CD4-positive, alpha-beta T cell treated with Interleukin-4 for 1 hour (primary cell): ENCODE measurements at regions not wholly inside any gene's neighbourhood (a gene's known extent, or its start where the extent isn't known, plus 50 kb on each side); places are given as distances from the start of the nearest gene placed in this dataset.

Source experiments
- DNase-seq, 2 donors: peaks; one replicate each; pipeline ENCODE4 v3.0.0-alpha.2; 2020 to 2022

DNA sequence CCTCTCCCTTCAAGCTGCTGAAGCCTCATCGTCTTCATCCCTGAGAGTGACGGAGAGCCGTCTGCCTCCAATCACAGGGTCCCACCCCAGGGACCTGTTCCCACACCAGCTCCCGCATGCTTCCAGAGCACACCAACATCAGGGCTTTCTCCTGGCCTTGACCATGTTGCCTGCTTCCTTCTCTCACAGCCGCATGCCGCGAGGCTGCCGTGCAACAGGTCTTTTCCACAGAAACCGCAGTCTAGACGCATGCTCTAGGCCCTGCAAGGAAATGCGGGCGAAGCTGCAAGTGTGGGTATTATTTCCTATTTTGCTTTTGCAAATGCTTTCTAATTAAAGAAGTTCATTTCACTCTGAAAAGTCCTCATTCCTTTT is 277.8 kb downstream of the EIPR1 start:
- DNase-seq, result no peak

DNA sequence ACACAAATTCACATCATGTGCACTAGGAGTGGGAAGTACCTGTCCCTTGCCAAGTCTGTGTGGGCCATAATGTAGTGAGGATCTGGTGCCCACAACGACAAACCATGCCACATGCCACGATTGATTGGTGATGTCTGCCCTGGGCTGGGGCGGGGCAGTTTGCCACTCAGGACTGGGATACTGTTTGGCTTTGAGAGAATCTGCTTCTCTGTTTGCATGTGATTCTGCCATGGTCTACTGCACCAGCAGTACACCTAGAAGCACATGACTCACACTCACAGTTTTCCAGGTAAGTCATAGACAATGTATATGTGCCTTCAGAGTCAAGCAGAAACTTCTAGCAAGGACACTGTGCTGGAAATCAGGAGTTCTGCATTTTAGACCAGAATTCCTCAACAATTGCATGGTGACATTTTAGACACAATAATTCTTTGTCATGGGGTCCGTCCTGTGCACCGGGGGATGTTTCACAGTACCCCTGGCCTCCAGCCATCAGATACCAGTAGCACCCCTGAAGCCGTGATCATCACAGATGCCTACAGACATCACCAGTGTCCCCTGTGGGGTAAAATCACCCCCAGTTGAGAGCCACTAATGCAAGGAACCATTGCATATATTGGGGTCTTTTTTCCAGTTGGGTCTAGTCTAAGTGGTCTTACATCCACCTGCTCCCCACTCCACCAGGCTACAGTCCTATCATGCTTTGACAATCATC is 278.3 kb downstream of the EIPR1 start:
- no peak for DNase-seq

DNA sequence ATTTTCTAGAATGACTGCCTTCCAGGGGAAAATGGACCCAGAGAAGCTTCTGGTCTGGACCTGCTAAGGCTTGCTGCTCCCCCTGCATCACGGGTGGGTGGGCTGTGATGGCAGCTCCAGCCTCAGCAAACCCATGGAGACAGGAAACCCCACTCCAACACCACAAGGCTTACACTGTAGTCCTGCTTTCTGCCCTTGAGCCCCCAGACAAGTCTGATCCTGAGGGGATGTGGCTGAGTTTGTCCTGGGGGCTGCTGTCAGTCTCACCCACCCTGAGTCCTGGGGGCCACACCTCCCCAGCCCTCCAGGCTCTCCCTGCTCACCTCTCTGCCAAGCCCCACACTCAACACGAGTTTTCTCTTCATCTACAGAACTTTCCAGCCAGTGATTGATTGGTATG is 279.4 kb downstream of the EIPR1 start:
- no peak for DNase-seq

DNA sequence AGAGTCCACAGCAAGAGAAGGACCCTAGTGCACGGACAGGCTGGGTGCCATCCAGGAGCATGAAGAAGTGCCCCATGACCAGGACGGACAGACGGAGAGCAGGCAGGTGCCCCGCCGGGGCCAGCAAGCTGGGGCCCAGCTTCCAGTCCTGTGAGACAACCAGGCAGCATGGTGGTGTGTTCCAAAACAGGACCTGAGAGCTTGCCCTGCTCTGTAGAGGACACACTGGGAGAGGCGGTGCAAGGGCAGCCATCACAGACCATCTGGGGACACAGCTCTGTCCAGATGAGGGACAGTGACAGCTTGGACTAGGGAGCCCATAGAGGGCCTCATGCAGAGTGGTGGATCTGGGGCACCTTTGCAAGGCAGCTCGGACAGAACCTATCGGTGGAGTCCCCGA is 279.8 kb downstream of the EIPR1 start:
- DNase-seq, result no peak

DNA sequence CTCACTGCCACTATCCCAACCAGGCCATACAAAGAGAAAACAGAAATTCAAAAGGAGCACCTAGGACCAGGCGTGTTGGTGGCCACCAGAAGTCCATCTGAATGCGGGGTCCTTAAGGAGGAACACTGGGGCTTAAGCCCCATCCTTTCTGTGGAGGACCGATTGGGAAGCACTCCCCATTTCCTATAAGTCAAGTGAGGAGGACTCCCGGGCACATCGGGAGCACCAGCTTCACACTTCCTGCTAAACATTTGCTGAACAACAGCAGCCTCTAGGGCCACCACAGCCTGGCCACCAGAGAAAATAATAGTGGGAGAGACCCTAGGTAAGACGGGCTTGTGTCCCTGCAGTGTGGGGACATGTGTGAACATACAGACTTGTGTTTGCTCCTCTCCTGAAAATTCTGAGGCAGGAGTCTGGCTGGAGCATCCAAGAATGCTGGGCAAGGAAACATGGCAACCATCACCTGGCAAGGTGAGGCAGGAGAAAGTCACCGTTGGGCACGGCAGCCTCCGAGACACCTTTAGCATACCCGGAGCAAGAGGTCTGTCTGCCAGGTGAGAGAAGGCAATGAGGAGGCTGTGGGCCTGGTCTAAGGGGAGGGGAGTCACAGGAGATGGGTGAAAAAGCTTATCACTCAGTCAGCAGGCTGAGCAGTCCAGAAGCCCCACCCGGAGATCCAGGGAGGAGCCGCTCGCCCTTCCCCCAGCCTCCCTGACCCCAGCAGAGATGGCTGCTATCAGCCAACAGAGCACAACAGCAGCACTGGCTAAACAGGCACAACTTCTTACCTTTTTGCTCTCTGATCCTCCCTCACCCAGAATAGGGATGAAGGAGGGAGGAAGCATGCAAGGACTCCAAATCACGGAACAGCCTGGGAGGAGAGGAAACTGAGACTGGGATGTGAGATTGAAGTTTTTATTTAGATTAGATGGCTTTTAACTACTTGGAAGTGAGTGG is 282.3 kb downstream of the EIPR1 start:
- DNase-seq, result no peak

DNA sequence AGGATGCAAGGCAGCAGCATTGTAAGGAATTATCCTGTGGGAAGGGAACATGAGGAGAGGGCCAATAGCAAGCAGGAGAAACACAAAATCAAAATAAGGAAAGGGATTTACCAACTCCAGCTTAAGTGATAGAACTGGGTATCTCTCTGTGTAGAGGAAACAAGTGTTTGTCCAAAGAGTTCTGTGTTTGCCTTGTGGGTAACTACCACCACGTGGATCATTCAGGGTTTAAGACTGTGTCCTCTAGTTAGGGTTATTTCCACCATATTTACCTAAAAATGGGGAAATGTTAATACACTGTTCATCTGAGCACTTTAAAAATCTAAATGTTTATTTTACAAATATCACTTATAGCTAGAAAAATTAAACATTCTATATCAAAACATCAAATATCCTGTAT is 283.3 kb downstream of the EIPR1 start:
- no peak for DNase-seq

DNA sequence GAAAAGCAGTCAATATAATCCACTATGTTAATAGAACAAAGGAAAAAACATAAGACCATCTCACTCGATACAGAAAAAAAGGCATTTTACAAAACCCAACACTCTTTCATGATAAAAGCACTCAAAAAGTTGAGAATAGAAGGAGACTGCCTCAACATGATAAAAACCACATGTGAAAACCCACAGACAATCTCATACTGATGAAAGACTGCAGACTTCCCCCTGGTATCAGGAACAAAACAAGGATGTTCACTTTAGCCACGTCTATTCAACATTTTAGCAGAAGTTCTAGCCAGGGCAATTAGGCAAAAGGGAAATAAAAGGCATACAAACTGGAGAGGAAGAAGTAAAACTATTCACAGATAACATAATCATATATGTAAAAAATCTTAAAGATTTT is 285.9 kb downstream of the EIPR1 start:
- DNase-seq, result no peak

DNA sequence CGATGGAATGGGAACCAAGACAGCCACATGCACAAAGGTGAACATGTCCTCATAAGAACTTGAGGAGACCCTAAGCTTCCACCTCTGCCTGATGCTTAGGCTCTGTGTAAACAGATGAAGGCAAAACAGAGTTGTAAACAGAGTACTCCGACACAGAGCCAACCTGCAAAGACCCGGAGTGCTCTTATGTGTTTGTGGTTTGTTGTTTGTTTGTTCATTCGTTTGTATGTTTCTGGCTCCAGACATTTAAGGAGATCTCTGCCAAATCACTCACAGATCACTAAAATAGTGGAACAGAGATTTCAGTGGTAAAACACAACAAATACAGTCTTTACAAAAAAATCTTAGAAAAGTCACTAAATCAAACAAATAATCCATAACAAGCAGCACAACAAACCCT is 294.9 kb downstream of the EIPR1 start:
- DNase-seq, result no peak

DNA sequence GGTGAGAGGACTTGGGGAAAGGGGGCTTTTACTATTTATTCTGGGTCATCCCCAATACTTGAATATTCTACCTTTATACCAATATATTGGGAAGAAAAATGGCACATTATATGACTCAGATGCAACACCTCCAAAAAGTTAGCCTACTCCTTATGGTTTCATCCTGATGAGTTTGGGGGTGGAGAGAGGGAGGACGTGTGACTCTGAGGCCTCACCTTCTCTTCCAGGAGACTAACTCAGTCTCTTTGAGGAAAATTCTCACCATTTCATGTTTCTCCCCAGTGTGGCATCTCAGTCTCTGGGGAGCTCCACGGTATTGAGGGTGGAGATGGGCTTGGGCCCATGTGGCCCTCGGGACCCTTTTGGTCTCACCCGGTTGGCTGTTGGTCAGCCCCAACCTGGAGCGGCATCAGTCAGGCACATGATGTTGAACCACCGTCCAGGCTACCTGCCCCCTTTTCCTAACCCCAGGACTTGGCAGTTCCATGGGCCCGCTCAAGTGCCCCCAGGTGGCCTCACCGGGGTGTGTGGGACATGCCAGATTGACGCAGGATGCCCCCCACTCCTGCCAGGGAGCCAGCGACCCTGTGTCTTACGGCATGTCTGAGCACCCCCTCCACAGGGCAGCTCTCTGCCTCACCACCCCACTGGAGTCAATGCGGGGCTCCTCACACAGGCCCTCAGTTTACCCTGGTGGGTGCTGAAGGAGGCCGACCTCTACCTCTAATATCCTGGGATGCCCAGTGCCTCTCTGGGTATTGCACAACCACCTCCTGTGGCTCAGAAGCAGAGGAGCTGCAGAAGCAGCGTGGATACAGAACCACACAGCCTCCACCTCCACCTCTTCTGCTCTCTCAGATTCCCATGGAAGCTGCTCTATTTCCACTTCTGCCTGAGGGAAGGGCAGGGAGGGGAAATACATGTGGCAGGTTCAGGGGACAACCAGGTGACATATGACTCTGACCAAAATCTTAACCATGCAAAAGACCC is 297.4 kb downstream of the EIPR1 start:
- no peak for DNase-seq

DNA sequence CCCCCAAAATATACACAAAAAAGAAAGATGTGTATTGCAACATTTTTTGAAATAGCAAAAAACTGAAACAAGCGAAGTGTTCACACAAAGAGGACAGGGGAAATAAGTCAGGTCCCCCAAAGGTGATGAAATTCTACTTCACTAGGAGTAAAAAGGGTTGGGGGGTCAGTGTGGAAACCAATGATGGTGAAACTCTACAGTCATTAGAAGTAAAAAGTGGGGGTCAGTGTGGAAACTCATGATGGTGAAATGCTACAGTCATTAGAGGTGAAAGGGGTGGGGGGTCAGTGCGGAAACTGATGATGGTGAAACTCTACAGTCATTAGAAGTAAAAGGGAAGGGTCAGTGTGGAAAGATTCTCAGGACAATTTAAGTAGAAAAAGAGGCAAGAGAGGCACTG is 298.2 kb downstream of the EIPR1 start:
- no peak for DNase-seq

DNA sequence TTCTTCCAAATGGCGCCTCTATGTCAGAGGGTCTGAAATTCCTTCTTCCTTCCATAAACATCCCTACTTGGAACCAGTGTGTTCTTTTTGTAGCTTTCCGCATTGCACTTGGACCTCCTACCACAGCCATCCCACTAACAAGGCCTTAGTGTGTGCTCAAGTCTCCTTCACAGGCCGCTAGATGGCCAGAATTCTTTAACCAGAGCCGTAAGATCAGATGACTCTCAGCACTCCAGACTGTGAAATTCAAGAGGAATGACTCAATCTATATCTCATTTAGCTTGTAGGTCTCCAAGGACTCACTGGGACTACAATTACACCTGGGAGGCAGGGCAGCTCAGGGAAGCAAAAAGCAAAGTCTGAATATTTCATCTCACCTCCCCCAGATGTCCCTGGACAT is 298.9 kb downstream of the EIPR1 start:
- DNase-seq, result no peak

DNA sequence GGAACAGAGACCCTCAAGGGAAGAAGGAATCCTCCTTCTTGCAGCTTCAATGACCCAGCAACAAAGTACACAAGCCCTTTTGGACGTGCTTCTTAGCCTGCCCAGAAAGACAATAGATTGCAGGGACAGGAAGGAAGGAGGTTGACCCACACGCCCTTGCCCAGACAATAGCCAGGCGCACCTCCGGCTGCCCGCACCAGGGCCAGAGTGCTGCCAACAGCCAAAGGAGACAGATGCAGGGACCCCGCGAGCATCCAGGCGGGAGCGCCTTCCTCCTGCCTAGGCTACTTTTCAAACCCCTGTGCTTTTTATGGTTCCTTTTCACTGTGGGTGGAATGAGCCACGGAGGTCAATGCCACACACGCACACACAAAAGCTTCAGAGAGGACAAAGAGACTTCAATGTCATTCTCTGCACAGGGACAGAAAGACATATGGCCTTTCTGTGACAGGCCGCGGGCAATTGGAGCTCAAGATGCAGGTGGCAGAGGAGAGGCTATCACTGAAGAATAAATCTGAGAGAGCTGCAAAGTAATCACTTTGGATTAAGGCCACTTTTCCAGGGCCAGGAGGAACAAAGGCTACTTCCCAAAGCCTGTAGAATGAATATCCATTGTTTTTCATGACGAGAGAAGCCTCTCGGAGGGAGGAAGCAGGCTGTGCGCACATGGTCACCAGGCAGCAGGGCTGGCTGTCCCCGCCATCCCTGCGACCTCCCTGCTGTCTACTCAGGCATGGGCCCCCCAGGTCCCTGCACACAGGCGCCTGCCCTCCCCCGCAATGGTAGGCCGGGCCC is 300.6 kb downstream of the EIPR1 start:
- DNase-seq, result no peak

DNA sequence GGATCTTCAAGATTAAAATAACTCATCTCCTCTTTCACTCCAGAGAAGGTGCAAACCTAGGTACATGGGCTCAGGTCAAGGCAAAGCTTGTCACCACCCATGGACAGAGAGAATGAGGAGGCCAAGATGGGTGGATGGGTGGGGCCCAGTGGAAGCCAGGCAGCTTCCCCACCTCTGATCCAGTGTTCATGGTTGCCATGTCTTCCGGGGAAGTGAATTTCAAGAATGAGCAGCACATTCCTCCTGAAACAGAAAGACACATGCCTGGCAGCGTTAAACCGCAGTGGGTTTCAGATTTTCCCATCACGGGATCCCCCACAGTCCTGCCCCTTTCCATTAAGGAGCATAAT is 301.7 kb downstream of the EIPR1 start:
- no peak for DNase-seq

DNA sequence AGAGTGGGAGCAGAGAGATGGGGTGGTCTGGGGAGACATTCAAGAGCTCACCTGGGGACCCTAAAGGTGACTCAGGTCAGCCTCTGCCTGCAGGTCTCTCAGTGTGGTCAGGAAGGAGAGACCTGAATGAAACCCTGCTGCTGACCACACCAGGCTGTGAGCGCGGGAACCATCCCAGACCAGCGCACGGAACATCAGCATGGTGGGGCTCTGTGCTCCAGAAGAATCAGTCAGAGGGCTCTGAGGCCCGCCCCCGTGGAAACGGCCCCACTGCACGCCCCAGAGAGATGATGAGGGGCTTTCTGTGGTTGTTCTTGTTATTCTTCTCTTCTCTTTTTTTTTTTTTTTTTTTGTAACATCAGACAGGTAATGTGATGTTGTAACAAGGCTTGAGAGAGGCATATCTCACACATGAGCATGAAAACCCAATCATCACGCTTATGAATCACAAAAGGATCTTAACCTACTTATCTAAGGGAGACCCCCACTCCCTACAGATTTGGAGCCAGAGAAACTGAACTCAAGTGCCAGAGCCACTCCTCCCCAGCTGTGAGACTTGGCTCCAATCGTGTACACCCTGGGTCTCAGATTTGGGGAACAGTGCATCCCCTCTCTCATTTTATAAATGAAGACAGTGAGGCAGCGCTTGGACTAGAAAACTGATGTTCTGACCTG is 302.2 kb downstream of the EIPR1 start:
- DNase-seq, result no peak

DNA sequence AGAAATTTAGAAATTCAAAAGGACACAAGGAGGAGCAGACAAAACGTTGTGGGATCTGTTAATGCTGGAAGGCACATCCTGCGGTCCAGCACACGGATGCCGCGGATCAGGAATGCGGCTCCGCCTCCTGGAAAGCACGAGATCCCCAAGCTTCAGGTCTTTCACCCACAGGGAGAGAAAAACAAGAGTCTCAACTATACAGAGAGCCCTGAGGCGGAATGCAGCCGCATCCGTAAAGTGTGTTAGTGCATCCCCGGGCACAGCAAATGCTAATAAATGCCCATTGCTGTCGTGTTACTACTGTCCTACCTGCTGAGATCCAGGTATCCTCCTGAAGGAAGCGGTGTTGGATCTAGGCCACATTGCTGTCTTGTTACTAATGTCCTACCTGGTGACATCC is 303.9 kb downstream of the EIPR1 start:
- no peak for DNase-seq

DNA sequence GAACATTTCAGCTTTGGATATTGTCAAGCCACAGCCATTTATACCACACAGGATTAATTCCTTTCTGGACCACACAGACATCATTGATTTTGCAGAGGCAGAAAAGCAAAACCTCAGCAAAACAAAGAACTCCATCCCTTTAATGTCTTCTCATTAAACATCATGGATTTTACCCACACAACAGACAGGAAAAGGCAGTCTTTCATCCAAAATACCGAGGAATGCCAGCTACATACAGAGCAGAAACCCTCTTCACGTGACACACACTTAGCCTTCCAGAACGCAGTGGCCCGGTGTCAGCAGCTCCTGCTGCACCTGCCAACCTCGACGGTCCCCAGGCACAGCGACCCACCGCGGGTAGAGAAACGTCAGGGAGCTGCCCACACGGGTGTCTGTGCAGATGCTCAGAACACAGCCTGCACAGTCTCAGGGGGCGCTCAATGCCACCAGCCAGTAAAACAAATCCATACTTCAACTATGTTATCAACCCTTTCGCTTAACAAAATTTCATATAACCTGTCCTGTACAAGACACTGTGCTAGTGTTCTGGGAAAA is 304.5 kb downstream of the EIPR1 start:
- no peak for DNase-seq

DNA sequence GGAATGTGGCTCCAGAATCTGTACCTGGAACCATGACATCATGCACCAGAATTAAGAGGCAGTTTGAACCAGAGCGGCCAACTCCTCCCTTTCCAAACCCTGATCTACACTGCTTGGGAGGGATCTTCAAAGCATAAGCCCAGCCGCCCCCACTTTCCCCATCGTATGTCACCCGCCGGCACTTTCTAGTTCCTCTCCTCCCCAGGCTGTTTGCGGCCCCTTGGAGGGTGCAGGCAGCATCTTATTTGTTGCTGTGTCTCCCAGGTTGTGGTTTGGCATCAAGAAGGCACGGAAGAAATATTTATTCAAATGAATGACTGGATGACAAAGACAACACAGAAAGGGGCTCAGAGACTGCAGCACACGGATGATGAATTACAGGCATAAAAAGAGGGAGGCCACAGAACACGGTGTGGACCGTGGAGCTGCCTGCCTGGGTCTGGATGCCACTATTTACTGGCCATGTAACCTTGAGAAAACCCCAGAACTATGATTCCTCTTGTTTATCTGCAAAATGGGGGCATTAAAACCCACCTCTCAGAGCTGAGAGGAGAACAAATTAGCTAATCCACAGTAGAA is 305.8 kb downstream of the EIPR1 start:
- DNase-seq, result no peak

DNA sequence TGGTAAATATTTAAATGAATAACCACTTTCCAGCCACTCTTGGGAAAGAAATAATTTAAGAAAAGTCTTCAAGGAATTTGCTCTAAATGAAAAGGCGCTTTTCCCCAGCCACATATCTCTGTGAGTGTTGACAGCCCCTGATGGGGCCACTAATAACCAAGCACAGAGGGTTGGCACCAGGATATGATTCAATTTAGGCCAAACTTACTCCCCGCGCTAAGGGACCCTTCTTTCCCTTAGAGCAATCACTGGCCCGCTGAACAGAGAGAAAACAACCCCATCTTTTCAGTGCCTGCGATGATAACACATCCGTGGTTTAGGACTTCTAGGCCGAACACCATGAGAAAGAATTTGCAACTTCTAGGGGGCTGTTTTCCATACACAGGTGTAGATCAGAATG is 310.8 kb downstream of the EIPR1 start:
- DNase-seq, result no peak

DNA sequence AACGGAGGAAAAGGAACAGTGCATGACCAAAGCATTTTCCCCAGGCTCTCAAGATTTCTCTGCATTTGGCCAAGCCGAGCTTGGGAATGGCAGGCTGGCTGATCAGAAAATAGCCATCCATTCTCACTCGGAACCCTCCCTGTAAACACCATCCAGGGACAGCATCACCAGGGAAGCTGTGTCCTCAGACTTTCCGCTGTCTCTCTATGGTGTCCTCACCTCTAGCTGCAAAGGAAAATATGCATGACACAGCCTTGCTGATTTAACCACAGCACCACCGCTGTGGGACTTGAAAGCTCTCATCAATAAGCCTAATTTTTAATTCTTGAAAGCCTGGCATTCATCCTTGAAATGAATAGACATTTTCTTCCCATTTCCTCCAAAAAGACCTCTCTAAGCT is 311.7 kb downstream of the EIPR1 start:
- DNase-seq, result no peak

DNA sequence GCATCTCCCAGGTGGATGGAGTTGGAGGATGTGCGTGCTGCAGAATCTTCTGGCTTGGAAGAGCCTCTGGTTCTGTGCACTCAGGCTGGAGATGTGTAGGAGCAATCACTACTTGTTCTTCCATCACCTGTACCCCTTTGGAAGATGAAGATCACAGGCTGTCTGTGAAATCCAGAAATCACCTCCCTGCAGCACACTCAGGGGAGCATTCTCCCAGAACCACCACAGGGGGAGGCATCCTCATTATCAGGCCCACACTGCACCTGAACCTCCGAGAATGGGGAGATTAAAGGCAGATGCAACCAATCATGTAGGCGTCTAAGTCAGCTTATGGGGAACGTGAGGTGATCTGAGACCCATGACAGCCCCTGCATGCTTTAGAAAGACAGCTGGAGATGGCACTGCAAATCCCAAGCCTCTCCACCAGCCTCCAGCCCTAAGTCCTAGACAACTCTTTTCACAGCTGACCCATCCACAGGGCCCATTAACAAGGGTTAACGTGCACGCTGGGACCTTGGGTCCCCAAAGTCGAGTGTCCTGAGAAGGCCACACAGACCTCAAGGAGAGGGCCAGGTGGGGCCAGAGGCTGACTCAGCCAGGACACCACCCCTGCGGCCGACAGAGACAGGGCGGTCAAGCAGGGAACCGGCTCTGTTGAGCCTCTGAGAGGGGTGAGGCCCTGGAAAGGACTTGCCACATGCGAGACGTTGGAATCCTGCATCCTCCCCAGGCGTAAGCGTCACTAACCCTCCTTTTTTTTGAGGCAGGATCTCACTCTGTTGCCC is 314.9 kb downstream of the EIPR1 start:
- DNase-seq, result no peak
